NAMALWA (cell line): ENCODE measurements at regions not wholly inside any gene's neighbourhood (a gene's known extent, or its start where the extent isn't known, plus 50 kb on each side); places are given as distances from the start of the nearest gene placed in this dataset.

ENCODE experiments used
- DNase-seq: peaks from one replicate; pipeline ENCODE4 v3.0.0-alpha.2; 2015; ENCODE audit warnings: low spot score

- no peak for DNase-seq
Observed at GRCh38 chr2:18651842-18652774, 62.7 kb upstream of the NT5C1B start.

GRCh38 chr2:18650221-18650620, 60.9 kb upstream of the NT5C1B start:
- no peak for DNase-seq

GRCh38 chr2:18649502-18650135, 60.2 kb upstream of the NT5C1B start:
- no peak for DNase-seq

GRCh38 chr2:18648161-18648560, 58.8 kb upstream of the NT5C1B start:
- no peak for DNase-seq

- no peak for DNase-seq
Observed at GRCh38 chr2:18647731-18648130, 58.4 kb upstream of the NT5C1B start.

GRCh38 chr2:18645315-18645714, 55.9 kb upstream of the NT5C1B start:
- no peak for DNase-seq

- no peak for DNase-seq
Observed at GRCh38 chr2:18644115-18644462, 54.7 kb upstream of the NT5C1B start.

- no peak for DNase-seq
Observed at GRCh38 chr2:18643326-18644114, 54.2 kb upstream of the NT5C1B start.

- no peak for DNase-seq
Observed at GRCh38 chr2:18641823-18642222, 52.5 kb upstream of the NT5C1B start.

- DNase-seq = no peak
Observed at GRCh38 chr2:18639756-18640453, 50.5 kb upstream of the NT5C1B start.
